ENCODE measurements at regions not wholly inside any gene's neighbourhood (a gene's known extent, or its start where the extent isn't known, plus 50 kb on each side); places are given as distances from the start of the nearest gene placed in this dataset.
"Not testable (repeated sequence)": the region's sequence is repeated elsewhere in the genome, so short reads cannot be mapped to it uniquely, and the experiment has no call there.

DNA sequence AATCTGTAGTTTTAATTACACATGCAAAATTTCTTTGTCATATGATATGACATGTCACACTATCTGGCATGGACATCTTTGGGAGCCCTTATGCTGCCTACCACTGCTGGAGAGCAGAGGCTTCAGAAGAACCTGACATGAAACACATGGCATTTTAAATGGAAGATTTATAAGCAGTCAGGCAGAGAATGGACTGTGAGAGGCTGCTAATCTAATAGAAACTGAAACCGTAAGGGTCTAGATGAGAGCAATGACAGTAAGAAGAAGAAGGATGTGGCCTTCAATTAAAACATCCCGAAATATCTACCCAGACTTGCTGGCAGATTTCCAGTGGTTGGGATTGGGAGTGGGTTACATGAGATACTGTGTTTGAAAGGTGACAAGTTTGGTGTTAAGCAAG, 149.8 kb downstream of the MACIR start:
- Mint-ChIP-seq H3K4me3 (no peak overlapping the region), H3K4me1 (no peaks in the 10 kb centered on the region), H3K27ac (no peak overlapping the region), H3K27me3 (peaks cover 2 to 13% (median 11%) of the 10 kb centered on the region in 3 donors), H3K36me3 (no peaks in the 10 kb centered on the region), H3K9me3 (peaks cover 0 to 4% (median 0%) of the 10 kb centered on the region in 7 donors)
- no peak for DNase-seq
- no peak for ATAC-seq (ENCODE audit: low read depth in 2 of 2)

DNA sequence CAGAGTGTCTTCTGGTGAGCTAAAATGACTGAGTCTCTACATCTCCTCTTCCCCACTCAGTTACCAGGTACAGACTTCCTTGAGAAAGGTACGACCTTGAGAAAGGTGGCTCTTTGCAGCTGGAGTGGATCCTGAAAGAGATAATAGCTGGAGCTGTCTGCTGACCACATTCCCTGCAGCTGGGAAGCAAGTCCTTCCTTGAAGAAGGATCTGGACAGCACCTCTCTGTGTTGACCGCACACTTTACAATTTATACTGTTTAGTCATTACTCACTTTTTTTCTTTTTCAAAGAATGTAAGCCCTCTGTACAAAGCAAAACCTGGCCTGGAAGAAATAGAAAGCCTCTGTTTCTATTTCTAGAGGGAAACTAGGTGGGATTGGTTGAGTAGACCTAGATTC, 148.8 kb downstream of the MACIR start:
- Mint-ChIP-seq H3K27me3 (peaks cover 6 to 18% (median 11%) of the 10 kb centered on the region in 3 donors), H3K36me3 (no peaks in the 10 kb centered on the region), H3K4me1 (no peaks in the 10 kb centered on the region), H3K4me3 (no peak overlapping the region), H3K9me3 (peaks cover 0 to 4% (median 0%) of the 10 kb centered on the region in 7 donors), H3K27ac (no peak overlapping the region)
- ATAC-seq (ENCODE audit: low read depth in 2 of 2): no peak
- no peak for DNase-seq

DNA sequence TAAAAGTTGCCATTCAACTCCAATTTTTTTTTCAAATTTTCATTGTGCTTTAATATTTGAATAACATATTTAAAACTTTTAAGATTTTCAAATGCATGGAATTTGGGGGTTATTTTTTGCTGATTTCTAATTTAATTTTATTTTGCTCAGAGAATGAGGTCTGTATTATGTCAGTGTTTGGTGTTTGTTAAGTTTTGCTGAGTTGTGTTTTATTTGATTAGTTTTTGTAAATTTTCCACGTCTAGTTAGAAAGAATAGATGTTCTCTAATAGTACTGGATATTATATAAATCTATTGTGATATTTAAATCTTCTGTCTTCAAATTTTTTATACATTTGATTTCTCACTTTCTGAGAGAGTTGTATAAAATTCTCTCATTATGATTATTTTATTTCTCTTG, 145.9 kb downstream of the MACIR start:
- Mint-ChIP-seq H3K27ac (no peak overlapping the region), H3K4me3 (no peak overlapping the region), H3K27me3 (peaks cover 2 to 23% (median 10%) of the 10 kb centered on the region in 3 donors), H3K36me3 (no peaks in the 10 kb centered on the region), H3K9me3 (peaks cover 0 to 2% (median 0%) of the 10 kb centered on the region in 7 donors), H3K4me1 (no peaks in the 10 kb centered on the region)
- ATAC-seq (ENCODE audit: low read depth in 2 of 2) (no peak), DNase-seq (no peak)

DNA sequence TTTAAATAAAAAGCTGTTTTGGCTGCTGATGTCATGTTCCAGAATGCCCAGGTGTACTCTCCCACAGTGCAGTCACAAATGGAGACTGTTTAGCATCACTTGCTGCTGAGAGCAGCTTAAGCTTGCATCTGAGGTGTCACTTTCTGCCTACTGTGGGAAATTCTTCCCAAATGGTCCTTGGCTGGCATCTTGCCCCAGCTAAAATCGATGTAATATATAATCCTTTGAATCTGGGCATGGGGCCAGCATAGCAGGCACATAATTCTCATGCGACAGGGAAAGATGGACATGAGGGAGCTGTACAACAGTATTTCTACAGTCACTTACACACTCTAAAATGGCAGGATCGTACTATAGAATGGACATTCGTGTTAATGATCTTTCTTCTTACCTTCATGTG, 144.3 kb downstream of the MACIR start:
- Mint-ChIP-seq H3K36me3 (no peaks in the 10 kb centered on the region), H3K4me3 (no peak overlapping the region), H3K27me3 (peaks cover 4 to 17% (median 10%) of the 10 kb centered on the region in 3 donors), H3K9me3 (peaks cover 0 to 2% (median 0%) of the 10 kb centered on the region in 7 donors), H3K27ac (no peak overlapping the region), H3K4me1 (no peaks in the 10 kb centered on the region)
- no peak for ATAC-seq (ENCODE audit: low read depth in 2 of 2)
- DNase-seq: no peak

DNA sequence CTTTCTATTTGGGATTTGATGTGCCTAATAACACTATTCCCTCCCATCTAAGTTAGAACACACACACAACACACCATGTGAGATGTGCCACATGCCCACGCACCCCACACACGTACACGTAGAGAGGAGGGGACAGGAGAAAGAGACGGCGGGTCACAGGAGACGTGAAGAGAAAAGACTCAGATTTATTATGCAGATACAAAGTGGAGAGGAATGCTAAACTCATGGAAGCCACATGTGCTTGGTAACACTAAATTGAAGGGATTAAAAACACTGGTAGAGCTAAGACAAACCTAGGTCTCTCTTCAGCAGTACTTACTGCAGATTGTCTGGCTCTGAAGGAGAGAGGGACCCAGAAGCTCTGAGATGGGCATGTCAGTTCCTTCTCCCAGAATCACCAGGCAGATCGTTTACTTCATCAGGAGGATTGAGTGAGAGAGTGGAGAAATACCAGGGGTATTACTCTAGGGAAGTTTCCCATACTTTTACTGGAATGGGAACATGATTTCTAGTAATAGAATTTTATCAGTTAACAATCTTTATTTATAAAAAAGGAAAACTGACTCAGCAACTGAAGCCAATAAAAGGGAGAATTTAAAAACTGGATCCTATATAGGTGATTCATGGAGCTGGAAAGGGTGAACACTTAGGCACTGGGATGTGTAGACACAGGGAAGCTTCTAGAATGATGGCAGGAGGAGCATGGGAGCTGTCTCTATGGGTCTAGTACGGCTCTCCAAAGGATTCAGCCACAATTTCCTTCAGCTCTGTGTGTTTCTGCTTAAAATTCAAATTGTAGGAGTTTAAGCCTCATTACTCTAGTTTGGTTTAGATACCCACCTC, 139.4 kb downstream of the MACIR start:
- Mint-ChIP-seq H3K27me3 (peaks cover 9 to 10% (median 10%) of the 10 kb centered on the region in 3 donors), H3K4me3 (no peak overlapping the region), H3K4me1 (no peaks in the 10 kb centered on the region), H3K27ac (peak overlapping the region in 1 of 6 donors; percentile 32), H3K36me3 (no peaks in the 10 kb centered on the region), H3K9me3 (peaks cover 0 to 2% (median 0%) of the 10 kb centered on the region in 7 donors)
- no peak for ATAC-seq (ENCODE audit: low read depth in 2 of 2)
- DNase-seq: no peak

DNA sequence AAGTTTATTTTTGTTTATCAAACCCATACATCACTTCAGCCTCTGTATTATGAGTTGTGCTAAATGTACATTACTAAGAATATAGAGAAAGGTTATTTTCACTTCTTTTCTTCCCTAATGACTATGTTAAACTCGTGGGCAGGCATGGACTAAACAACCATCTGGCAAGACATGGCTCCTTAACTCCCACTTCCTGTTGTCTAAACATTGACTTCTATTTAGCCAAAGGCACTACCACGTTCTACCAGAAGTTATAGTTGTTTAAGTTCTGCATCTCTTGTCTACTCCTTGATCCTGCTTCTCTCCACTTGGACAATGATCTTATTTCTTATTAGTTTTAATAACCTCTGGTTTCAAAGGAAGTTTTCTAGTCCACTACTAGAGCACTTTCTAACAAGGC, 136.1 kb downstream of the MACIR start:
- no peak overlapping the region for H3K27ac Mint-ChIP-seq

DNA sequence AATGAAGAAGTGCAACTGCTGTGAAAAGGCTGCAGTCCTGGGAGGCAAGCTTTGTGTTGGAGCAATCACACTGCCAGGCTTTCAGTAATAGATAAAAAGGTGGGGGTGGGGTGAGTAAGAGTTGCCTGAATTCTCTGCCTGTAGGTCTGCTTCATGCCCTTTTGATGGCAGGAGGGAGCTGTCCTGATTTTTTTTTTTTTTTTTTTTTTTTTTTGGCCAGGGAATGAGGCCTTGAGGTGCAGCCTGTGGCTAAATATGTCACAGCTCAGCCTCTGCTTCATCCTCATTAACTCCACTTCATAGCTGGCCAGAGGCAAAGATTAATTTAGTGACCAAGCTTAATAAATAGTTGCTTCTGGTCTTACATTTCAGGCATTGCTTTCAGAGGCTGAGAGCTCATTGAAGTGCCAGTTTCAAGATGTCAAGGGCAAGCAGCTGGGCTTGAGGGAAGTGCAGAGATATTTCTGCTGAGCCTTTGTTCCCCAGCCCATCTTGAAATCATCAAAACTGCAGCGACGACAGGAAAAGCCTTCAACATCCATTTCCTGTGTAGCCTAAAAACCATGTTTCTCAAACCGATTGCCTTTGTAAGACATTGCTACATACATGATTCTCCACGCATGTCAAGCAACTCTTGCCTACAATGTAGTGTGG, 134.7 kb downstream of the MACIR start:
- no peak overlapping the region for H3K4me3 Mint-ChIP-seq
- DNase-seq (no peak), ATAC-seq (ENCODE audit: low read depth in 2 of 2) (no peak)
- H3K27ac Mint-ChIP-seq: no peak overlapping the region
- H3K36me3 Mint-ChIP-seq: no peaks in the 10 kb centered on the region
- H3K4me1 Mint-ChIP-seq: no peaks in the 10 kb centered on the region
- H3K9me3 Mint-ChIP-seq: no peaks in the 10 kb centered on the region
- peaks cover 4 to 9% (median 5%) of the 10 kb centered on the region in 3 donors for H3K27me3 Mint-ChIP-seq

More for the DNA sequence above, 136.1 kb downstream of the MACIR start:
- H3K4me1 Mint-ChIP-seq: no peaks in the 10 kb centered on the region
- H3K9me3 Mint-ChIP-seq: no peaks in the 10 kb centered on the region
- ATAC-seq (ENCODE audit: low read depth in 2 of 2): no peak
- peaks cover 4 to 10% (median 5%) of the 10 kb centered on the region in 3 donors for H3K27me3 Mint-ChIP-seq
- no peak overlapping the region for H3K4me3 Mint-ChIP-seq
- H3K36me3 Mint-ChIP-seq: no peaks in the 10 kb centered on the region
- no peak for DNase-seq

DNA sequence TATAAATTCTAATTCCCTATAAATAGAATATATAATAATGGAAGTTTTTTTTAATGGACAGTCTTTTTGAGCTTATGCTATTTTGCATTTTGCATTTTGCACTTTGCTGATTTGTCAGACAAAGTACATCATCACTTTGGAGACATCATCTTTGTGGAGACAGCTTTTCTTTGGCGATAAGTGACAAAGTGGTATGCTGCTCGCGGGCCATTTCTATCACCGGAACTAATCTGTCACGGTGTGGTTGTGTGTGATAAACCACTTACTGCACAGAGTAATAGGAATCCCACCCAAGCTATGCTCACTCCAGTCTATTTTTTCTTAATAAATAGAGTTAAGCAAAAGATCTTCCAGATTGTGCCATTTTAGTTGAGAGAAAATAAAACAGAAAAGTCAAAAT, 133.1 kb downstream of the MACIR start:
- H3K4me3 Mint-ChIP-seq: no peak overlapping the region
- H3K4me1 Mint-ChIP-seq: no peaks in the 10 kb centered on the region
- DNase-seq (no peak), ATAC-seq (ENCODE audit: low read depth in 2 of 2) (no peak)
- no peak overlapping the region for H3K27ac Mint-ChIP-seq
- H3K27me3 Mint-ChIP-seq: no peaks in the 10 kb centered on the region
- peaks cover 0 to 3% (median 0%) of the 10 kb centered on the region in 7 donors for H3K9me3 Mint-ChIP-seq
- no peaks in the 10 kb centered on the region for H3K36me3 Mint-ChIP-seq

DNA sequence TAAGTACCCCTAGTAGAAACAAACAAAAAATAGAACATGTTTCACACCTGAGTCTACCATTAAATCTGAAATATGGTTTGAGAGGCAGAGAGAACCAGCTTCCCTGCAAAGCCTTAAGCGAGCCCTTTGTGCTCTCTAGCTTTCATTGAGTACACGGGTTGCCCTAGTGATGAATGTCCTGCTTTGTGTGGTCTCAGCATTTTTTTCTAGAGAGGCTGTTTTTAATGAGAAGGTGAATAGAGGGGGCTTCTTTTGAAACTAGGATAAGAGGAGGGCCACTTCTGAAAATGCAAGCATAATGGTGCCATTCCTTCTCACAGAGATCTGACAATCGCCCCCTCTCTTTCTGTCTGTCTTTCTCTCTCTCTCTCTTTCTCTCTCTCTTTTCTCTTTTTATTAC, 131.3 kb downstream of the MACIR start:
- H3K9me3 Mint-ChIP-seq: peaks cover 0 to 3% (median 0%) of the 10 kb centered on the region in 7 donors
- no peaks in the 10 kb centered on the region for H3K36me3 Mint-ChIP-seq
- no peak for ATAC-seq (ENCODE audit: low read depth in 2 of 2)
- H3K27me3 Mint-ChIP-seq: peaks cover 0 to 2% (median 0%) of the 10 kb centered on the region in 3 donors
- DNase-seq: no peak
- no peaks in the 10 kb centered on the region for H3K4me1 Mint-ChIP-seq
- H3K4me3 Mint-ChIP-seq: no peak overlapping the region
- no peak overlapping the region for H3K27ac Mint-ChIP-seq

DNA sequence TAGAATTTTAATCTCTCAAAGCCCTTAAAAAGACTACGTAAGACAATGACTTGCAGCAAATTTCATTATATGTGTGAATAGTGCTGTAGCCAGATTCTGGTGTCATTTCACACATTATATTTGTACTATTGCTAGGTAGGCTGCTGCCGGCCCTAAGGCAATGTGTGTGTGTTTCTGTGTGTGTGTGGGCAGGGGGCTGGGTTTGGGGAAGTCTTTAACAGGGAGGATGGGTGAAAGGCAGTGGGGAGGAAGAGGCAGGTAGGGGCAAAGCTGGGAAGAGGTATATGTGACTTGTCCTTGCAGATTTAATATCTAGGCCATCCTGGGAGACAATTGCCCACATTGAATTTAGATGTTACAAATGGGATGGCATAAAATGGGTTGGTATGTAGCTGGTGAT, 130.8 kb downstream of the MACIR start:
- ATAC-seq (ENCODE audit: low read depth in 2 of 2) (no peak), DNase-seq (no peak)
- H3K9me3 Mint-ChIP-seq: peaks cover 0 to 7% (median 0%) of the 10 kb centered on the region in 7 donors
- no peak overlapping the region for H3K4me3 Mint-ChIP-seq
- H3K27ac Mint-ChIP-seq: peak overlapping the region in 1 of 6 donors; percentile 10
- H3K36me3 Mint-ChIP-seq: no peaks in the 10 kb centered on the region
- peaks cover 0 to 5% (median 0%) of the 10 kb centered on the region in 3 donors for H3K27me3 Mint-ChIP-seq
- H3K4me1 Mint-ChIP-seq: no peaks in the 10 kb centered on the region

DNA sequence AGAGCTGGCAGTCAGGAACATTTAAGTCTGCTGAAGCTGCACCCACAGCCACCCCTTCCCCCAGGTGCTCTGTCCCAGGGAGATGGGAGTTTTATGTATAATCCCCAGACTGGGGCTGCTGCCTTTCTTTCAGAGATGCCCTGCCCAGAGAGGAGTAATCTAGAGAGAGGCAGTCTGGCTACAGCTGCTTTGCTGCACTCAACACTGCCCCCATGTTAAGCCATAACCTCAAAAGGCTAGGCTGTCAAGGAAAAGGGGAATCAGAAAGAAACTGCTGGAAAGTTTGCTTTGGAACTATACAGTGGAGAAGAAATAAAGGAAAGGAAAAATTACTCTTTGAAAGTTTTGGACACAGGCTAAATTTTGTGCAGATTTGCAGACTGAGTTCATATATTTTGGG, 127.2 kb downstream of the MACIR start:
- no peak overlapping the region for H3K4me3 Mint-ChIP-seq
- ATAC-seq (ENCODE audit: low read depth in 2 of 2): no peak

DNA sequence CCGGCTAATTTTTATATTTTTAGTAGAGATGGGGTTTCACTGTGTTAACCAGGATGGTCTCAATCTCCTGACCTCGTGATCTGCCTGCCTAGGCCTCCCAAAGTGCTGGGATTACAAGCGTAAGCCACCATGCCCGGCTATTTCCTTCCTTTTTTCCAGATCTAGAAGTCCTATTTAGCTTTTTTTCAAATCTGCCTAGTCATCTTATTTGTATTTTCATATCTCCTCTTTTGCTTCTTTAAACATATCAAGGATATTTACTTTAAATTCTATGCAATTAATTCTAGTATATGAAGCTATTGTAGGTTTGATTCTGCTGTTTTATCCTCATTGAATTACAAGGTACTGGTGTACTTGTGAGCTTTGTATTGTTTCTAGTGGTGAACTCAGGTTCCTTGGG, 119.1 kb downstream of the MACIR start:
- not testable (repeated sequence) for DNase-seq; H3K27ac Mint-ChIP-seq; H3K4me3 Mint-ChIP-seq; H3K4me1 Mint-ChIP-seq; ATAC-seq (ENCODE audit: low read depth in 2 of 2); H3K36me3 Mint-ChIP-seq; H3K27me3 Mint-ChIP-seq
- H3K9me3 Mint-ChIP-seq: peaks cover 0 to 13% (median 5%) of the 10 kb centered on the region in 7 donors

More for the DNA sequence above, 127.2 kb downstream of the MACIR start:
- peaks cover 0 to 18% (median 0%) of the 10 kb centered on the region in 3 donors for H3K27me3 Mint-ChIP-seq
- peaks cover 0 to 15% of the 10 kb centered on the region in 2 donors for H3K36me3 Mint-ChIP-seq
- no peak overlapping the region for H3K27ac Mint-ChIP-seq
- no peak for DNase-seq
- peaks cover 5 to 28% (median 10%) of the 10 kb centered on the region in 7 donors for H3K9me3 Mint-ChIP-seq
- H3K4me1 Mint-ChIP-seq: no peaks in the 10 kb centered on the region

DNA sequence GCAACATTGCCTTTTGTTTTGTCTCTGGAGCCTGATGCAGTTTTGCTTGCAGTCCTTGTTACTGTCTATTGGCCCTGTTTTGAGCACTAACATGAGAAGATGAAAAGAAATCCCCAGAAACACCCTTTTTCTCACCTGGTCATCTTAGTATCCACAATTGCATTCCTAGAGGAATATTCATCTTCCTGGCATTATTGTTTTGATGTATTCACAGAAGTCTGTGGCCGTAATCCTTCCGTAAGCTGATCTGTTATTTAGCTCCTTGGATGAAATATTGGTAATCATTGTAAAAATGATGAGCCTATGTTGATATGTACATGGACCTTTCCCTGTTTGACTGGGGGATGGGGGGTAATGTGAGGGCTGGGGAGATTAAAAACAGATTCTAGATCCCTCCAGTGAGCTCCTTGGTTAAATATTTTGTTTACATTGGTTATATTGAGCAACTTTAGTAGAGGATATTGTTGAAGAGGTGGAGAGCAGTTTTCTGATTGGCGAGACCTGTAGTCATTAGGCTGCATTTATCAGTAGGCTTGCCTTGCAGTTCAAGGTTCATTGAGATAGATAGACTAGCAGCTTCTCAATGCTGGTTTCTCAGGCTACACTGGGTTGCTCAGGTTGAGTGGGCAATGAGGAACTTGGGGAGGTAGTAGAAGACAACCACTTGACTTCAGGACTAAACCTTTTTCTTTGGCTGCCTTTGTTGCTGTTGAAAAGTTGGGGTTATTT, 117.5 kb downstream of the MACIR start:
- no peak overlapping the region for H3K27ac Mint-ChIP-seq
- peak; percentile 23 to 27 for ATAC-seq (ENCODE audit: low read depth in 2 of 2)
- no peaks in the 10 kb centered on the region for H3K36me3 Mint-ChIP-seq
- no peaks in the 10 kb centered on the region for H3K4me1 Mint-ChIP-seq
- H3K4me3 Mint-ChIP-seq: no peak overlapping the region
- no peak for DNase-seq
- peaks cover 0 to 4% (median 0%) of the 10 kb centered on the region in 3 donors for H3K27me3 Mint-ChIP-seq
- H3K9me3 Mint-ChIP-seq: peaks cover 0 to 13% (median 4%) of the 10 kb centered on the region in 7 donors

Measured in naive B cell (primary cell).